Subcutaneous abdominal adipose tissue (tissue), 5 donors: ENCODE measurements at regions not wholly inside any gene's neighbourhood (a gene's known extent, or its start where the extent isn't known, plus 50 kb on each side); places are given as distances from the start of the nearest gene placed in this dataset.

Experiments
- H3K27ac ChIP-seq: one replicate; pipeline ENCODE4 v1.7.0; 2013; ENCODE audit warnings: low read depth, mild to moderate bottlenecking, inconsistent platforms, low read length, moderate library complexity
- H3K27me3 ChIP-seq, 5 donors: one replicate each; pipeline ENCODE4 v1.7.0; 2013; ENCODE audit warnings: low read length in 5 of 5, inconsistent platforms in 1 of 5; ENCODE audit not compliant: control insufficient read depth in 5 of 5, insufficient read depth in 4 of 5
- H3K36me3 ChIP-seq, 5 donors: one replicate each; pipeline ENCODE4 v1.7.0; 2013; ENCODE audit warnings: low read length in 5 of 5; ENCODE audit not compliant: control insufficient read depth in 5 of 5, insufficient read depth in 5 of 5
- H3K4me1 ChIP-seq, 5 donors: one replicate each; pipeline ENCODE4 v1.7.0; 2013; ENCODE audit warnings: low read length in 5 of 5, mild to moderate bottlenecking in 3 of 5, moderate library complexity in 1 of 5; ENCODE audit not compliant: control insufficient read depth in 5 of 5, insufficient read depth in 5 of 5
- H3K4me3 ChIP-seq, 5 donors: one replicate each; pipeline ENCODE4 v1.7.0; 2013; ENCODE audit warnings: low read length in 5 of 5, low read depth in 1 of 5
- H3K9ac ChIP-seq, 5 donors: one replicate each; pipeline ENCODE4 v1.7.0; 2013; ENCODE audit warnings: low read length in 5 of 5, mild to moderate bottlenecking in 4 of 5, moderate library complexity in 3 of 5
- H3K9me3 ChIP-seq, 5 donors: one replicate each; pipeline ENCODE4 v1.7.0; 2013; ENCODE audit warnings: low read length in 5 of 5; ENCODE audit not compliant: control insufficient read depth in 5 of 5
- donor health status: healthy.
- donor health status: healthy.
- donor health status: healthy.
- donor health status: healthy.
- donor health status: healthy.

DNA sequence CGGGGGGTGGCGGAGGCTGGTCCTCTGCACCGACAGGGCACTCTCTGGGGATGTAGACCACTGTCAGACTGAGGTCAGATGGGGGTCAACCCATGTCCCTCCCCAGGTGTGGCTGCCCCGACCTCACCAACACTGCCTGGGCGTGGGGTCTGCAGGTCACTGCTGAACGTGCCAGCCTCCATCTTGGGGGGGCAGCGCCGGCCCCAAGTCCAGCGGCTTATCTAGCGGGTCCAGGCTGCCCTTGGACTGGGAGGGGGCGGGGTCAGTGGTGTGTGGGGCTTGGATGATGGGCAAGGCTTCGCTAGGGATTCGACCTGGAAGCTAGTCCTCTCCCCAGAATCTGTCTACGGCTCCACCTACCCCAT, 178.2 kb downstream of the IGLL1 start:
- Histone ChIP-seq H3K9me3 (no peaks in the 10 kb centered on the region), H3K4me3 (no peak overlapping the region), H3K27me3 (peaks cover 5 to 32% (median 22%) of the 10 kb centered on the region in 5 donors), H3K4me1 (peaks cover 0 to 5% (median 0%) of the 10 kb centered on the region in 5 donors), H3K27ac (no peak overlapping the region), H3K9ac (no peak overlapping the region), H3K36me3 (no peaks in the 10 kb centered on the region)

GRCh38 chr22:23401111-23401909, 178.8 kb downstream of the IGLL1 start:
- peaks cover 5 to 32% (median 22%) of the 10 kb centered on the region in 5 donors for H3K27me3 ChIP-seq
- H3K9me3 ChIP-seq: no peaks in the 10 kb centered on the region
- H3K9ac ChIP-seq: no peak overlapping the region
- H3K27ac ChIP-seq: no peak overlapping the region
- H3K4me3 ChIP-seq: no peak overlapping the region
- H3K36me3 ChIP-seq: no peaks in the 10 kb centered on the region
- peaks cover 0 to 5% (median 0%) of the 10 kb centered on the region in 5 donors for H3K4me1 ChIP-seq

DNA sequence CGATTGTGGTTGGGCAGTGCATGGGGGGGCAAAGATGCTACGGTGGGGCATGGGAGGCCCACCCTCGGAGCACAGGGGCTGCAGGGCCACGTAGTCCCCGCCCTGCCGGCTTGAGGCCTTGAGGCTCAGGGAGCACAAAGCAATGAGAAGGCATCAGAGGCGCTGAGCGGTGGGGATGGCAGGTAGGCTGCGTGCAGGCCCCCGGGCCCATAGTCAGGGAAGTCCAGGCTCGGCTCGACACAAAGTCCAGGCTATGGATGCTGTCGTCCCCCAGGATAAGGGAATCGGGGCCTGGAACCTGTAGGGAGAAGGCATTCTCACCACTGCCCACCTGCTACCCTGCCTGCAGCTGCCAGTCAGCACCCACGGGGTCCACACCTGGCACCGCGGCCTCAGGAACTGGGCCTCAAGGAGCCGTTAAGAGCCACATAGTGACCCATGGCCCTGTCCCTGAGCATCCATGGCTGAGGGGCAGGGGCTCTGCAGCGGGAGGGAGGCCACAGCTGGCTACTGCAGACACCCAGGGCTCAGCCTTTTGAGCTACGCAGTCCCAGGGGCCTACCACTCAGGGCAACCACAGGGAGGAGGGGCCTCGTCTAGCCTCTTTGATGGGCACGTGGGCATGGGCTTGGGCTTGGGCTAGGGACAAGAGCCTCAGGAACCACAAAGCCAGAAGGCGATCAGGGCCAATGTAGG, 179.7 kb downstream of the IGLL1 start:
- no peak overlapping the region for H3K4me3 ChIP-seq
- H3K27ac ChIP-seq: no peak overlapping the region
- H3K9me3 ChIP-seq: no peaks in the 10 kb centered on the region
- no peaks in the 10 kb centered on the region for H3K36me3 ChIP-seq
- H3K4me1 ChIP-seq: peaks cover 0 to 5% (median 0%) of the 10 kb centered on the region in 5 donors
- peaks cover 5 to 32% (median 22%) of the 10 kb centered on the region in 5 donors for H3K27me3 ChIP-seq
- no peak overlapping the region for H3K9ac ChIP-seq

DNA sequence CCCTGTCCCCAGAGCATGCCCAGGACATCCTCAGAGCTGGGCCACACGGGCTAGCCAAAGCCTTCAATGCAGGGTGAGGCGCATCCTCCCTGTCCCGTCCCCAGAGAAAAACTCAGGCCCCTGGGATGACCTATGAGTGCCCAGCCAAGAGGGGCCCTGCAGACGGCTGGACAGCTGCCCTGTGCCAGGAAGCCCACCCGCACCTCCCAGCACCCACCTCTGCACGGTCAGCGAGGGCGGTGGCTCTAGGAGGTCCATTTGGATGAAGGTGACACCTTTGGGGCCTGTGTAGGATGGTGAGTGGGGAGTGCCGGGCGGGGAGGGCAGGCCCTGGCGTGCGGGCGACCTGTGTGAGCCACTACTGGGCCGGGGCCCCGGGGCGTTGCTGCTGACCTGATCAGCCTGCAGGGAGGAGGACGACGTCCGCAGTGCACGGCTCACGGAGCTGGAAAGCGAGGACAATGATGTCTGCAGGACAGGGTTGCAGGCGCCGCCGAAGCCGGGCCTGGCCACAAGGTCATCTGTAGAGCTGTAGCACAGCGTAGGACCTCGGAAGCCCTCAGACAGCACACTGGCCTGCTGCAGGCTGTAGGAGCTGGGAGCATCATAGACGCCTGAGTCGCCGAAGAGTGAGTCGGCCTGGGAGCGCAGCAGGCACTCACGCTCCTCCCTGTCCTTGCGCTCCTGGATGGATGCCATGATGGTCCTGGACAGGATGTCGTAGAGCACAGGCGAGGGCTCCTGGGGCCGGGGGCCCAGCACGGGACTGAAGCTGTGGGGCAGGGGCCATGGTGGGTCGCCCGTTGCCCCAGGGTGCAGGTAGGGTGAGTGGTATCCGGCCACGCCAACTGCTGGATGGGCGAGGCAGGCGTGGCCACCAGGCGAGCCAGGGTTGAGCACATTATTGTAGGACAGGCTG, 180.5 kb downstream of the IGLL1 start:
- Histone ChIP-seq H3K36me3 (no peaks in the 10 kb centered on the region), H3K27ac (no peak overlapping the region), H3K4me1 (peaks cover 0 to 5% (median 0%) of the 10 kb centered on the region in 5 donors), H3K4me3 (no peak overlapping the region), H3K9me3 (no peaks in the 10 kb centered on the region), H3K9ac (no peak overlapping the region), H3K27me3 (peaks cover 5 to 26% (median 19%) of the 10 kb centered on the region in 5 donors)

GRCh38 chr22:23398701-23399366, 181.3 kb downstream of the IGLL1 start:
- Histone ChIP-seq H3K9ac (no peak overlapping the region), H3K4me3 (no peak overlapping the region), H3K4me1 (peaks cover 0 to 5% (median 0%) of the 10 kb centered on the region in 5 donors), H3K27ac (no peak overlapping the region), H3K9me3 (no peaks in the 10 kb centered on the region), H3K36me3 (no peaks in the 10 kb centered on the region), H3K27me3 (peaks cover 5 to 24% (median 13%) of the 10 kb centered on the region in 5 donors)

- H3K27ac ChIP-seq: no peak overlapping the region
- no peak overlapping the region for H3K9ac ChIP-seq
- peaks cover 0 to 5% (median 0%) of the 10 kb centered on the region in 5 donors for H3K4me1 ChIP-seq
- no peaks in the 10 kb centered on the region for H3K36me3 ChIP-seq
- H3K27me3 ChIP-seq: peaks cover 5 to 21% (median 11%) of the 10 kb centered on the region in 5 donors
- no peak overlapping the region for H3K4me3 ChIP-seq
- no peaks in the 10 kb centered on the region for H3K9me3 ChIP-seq
Observed at GRCh38 chr22:23397613-23398567, 182.2 kb downstream of the IGLL1 start.

DNA sequence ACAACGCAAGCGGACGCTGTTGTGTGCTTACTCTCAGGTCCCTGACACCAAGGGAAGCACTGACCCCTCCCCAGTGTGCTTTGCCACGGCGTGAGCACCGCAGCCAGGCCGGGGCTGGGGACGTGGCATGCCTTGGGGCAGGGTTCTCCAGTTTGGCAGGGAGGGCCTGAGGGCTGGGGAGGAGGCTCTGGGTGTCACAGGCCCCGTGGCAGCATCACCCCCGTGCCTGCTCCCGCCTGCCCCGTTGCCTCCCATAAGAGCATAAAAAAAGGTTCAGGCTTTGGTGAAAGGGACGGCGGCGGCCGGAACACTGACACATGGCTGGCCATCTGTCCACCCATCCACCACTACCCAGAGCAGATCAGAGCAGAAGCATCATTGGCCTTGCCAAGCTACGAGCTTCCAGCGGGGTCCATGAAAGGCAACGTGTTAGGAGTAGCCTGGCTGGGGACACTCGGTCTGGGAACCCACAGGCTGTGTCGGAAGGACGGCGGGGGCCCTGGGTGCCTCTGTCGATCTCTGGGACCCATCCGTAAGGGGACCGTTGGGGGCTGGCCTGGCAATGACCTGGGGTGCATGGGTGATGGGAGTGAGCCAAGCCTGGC, 183.0 kb downstream of the IGLL1 start:
- H3K36me3 ChIP-seq: no peaks in the 10 kb centered on the region
- H3K4me1 ChIP-seq: peaks cover 0 to 2% (median 0%) of the 10 kb centered on the region in 5 donors
- no peak overlapping the region for H3K9ac ChIP-seq
- no peak overlapping the region for H3K4me3 ChIP-seq
- no peaks in the 10 kb centered on the region for H3K9me3 ChIP-seq
- peaks cover 5 to 21% (median 10%) of the 10 kb centered on the region in 5 donors for H3K27me3 ChIP-seq
- H3K27ac ChIP-seq: no peak overlapping the region

DNA sequence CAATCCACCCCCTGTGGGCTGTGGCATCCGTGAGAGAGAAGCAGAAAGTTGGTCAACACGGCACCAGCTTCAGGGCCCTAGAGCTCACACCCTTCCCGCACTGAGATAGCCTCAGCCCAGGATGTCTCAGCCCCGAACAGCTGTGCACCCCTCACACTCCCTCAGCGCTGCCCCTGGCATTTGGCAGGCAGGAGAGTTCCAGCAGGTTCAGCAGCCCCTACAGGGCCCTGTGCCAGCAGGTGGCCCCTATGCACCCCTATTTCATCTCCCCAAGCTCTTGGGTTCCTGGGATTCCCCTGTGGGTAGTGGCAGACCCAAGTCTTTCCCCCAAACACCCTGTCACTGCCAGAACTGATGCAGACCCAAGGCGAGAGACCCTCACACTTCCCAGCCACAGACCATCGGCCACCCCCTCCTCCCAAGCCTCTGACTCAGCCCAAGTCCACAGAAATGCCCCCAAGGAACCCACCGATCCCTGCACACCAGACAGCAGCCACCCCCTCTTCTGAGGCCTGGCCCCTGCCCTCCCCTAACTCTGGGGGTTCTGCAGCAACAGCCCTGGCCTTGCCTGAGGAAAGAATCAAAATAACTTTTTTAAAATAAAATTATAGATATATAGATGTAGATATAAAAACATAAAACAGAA, 183.6 kb downstream of the IGLL1 start:
- no peak overlapping the region for H3K4me3 ChIP-seq
- no peak overlapping the region for H3K27ac ChIP-seq
- H3K4me1 ChIP-seq: no peaks in the 10 kb centered on the region
- no peak overlapping the region for H3K9ac ChIP-seq
- H3K9me3 ChIP-seq: no peaks in the 10 kb centered on the region
- H3K36me3 ChIP-seq: no peaks in the 10 kb centered on the region
- H3K27me3 ChIP-seq: peaks cover 5 to 17% (median 6%) of the 10 kb centered on the region in 5 donors
